ENCODE measurements at regions not wholly inside any gene's neighbourhood (a gene's known extent, or its start where the extent isn't known, plus 50 kb on each side); places are given as distances from the start of the nearest gene placed in this dataset.

GRCh38 chr15:46955576-46955975, 761.7 kb upstream of the SEMA6D start:
- TF ChIP-seq CTCF (IDR thresholded peaks at IDR 0.05; ENCODE audit: low read depth, low read length, missing input control) (no peak), TAF1 (conservative IDR thresholded peaks at IDR 0.05) (no peak), EGR1 (IDR thresholded peaks at IDR 0.05; ENCODE audit: low read depth in 2 of 2) (no peak), SP1 (IDR thresholded peaks at IDR 0.05) (no peak), HNF4G (IDR thresholded peaks at IDR 0.05) (no peak), GABPA (IDR thresholded peaks at IDR 0.05 in 1 of 2, conservative IDR thresholded peaks at IDR 0.05 in 1 of 2) (no peak), YY1 (IDR thresholded peaks at IDR 0.05) (no peak), JUND (IDR thresholded peaks at IDR 0.05) (no peak), MAX (IDR thresholded peaks at IDR 0.05) (no peak)
